ENCODE measurements at regions not wholly inside any gene's neighbourhood (a gene's known extent, or its start where the extent isn't known, plus 50 kb on each side); places are given as distances from the start of the nearest gene placed in this dataset.

DNA sequence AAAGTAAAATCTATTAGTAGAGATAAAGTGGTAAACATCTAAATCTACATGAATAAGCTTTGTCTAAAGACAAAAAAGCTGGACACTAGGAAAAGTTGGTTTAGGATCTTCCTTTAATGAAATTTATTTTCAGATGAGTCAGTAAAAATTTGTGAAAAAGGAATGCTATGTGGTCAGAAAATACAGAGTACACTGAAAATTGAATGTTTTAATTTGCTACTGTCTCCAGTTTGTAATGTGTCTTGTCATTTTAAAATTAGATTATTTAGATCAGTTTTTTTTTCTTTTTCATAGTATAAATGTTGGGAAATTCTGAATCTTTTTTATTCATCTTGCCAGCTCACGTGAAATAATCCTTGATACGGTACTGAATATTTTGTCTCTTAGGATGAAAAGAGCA is 56.9 kb downstream of the SLITRK6 start:
- H3K27me3 Mint-ChIP-seq (ENCODE audit: low read depth) = no peaks in the 10 kb centered on the region
- ATAC-seq (no peak), DNase-seq (no peak)
- peaks cover 6% of the 10 kb centered on the region for H3K9me3 Mint-ChIP-seq
- no peaks in the 10 kb centered on the region for H3K36me3 Mint-ChIP-seq (ENCODE audit: insufficient read depth)
- H3K4me3 Mint-ChIP-seq = no peak overlapping the region
- H3K4me1 Mint-ChIP-seq (ENCODE audit: low read depth) = no peaks in the 10 kb centered on the region

- H3K36me3 Mint-ChIP-seq (ENCODE audit: insufficient read depth) = no peaks in the 10 kb centered on the region
- H3K4me3 Mint-ChIP-seq = no peak overlapping the region
- H3K27me3 Mint-ChIP-seq (ENCODE audit: low read depth) = no peaks in the 10 kb centered on the region
- H3K4me1 Mint-ChIP-seq (ENCODE audit: low read depth) = no peaks in the 10 kb centered on the region
- ATAC-seq (no peak), DNase-seq (no peak)
- H3K9me3 Mint-ChIP-seq = peaks cover 6% of the 10 kb centered on the region
These were observed 58.2 kb downstream of the SLITRK6 start for GRCh38 chr13:85741017-85741416.

DNA sequence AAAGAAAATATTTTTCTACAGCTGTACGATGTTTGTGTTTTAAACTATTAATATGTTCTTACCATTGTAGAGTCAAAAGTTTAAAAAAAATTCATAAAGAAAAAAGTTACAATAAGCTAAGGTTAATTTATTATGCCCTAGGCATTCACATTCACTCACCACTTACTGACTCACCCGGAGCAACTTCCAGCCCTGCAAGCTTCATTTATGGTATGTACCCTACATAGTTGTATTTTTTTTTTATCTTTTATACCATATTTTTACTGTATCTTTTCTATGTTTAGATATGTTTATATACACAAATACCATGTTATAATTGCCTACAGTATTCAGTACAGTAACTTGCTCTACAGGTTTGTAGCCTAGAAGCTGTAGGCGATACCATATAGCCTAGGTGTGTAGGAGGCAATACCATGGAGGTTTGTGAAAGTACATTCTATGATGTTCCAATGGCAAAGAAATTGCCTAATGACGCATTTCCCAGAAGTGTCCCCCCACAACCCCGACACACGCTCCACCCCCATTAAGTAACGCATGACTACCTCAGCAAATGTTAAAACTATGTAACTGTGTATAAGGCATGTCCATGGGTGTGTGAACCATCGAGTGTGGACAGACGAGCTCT is 60.4 kb downstream of the SLITRK6 start:
- Mint-ChIP-seq H3K4me3 (no peak overlapping the region), H3K36me3 (ENCODE audit: insufficient read depth) (no peaks in the 10 kb centered on the region), H3K9me3 (peaks cover 6% of the 10 kb centered on the region), H3K4me1 (ENCODE audit: low read depth) (no peaks in the 10 kb centered on the region), H3K27me3 (ENCODE audit: low read depth) (no peaks in the 10 kb centered on the region)
- DNase-seq = no peak
- ATAC-seq = no peak

DNA sequence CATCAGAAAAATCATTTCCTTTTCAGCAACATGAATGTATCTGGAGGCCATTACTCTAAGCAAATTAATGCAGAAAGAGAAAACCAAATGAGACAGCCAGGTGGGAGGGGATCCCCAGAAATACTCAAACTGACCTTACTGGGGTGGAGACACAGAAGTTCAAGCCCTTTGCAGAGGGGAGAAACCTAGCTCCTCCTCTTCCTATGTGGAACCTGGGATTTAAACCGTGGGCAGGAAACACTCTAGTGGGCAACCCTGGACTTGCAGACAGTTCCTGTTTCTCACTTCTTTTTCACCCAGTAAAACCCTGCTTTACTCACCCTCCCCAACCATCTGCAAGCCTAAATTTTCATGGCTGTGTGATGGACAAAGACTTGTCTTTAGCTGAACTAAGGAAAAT is 61.3 kb downstream of the SLITRK6 start:
- peaks cover 6% of the 10 kb centered on the region for H3K9me3 Mint-ChIP-seq
- no peak overlapping the region for H3K4me3 Mint-ChIP-seq
- no peaks in the 10 kb centered on the region for H3K27me3 Mint-ChIP-seq (ENCODE audit: low read depth)
- no peaks in the 10 kb centered on the region for H3K36me3 Mint-ChIP-seq (ENCODE audit: insufficient read depth)
- no peak for ATAC-seq
- H3K4me1 Mint-ChIP-seq (ENCODE audit: low read depth) = no peaks in the 10 kb centered on the region
- DNase-seq = no peak

- no peak for DNase-seq
- no peaks in the 10 kb centered on the region for H3K4me1 Mint-ChIP-seq (ENCODE audit: low read depth)
- no peaks in the 10 kb centered on the region for H3K36me3 Mint-ChIP-seq (ENCODE audit: insufficient read depth)
- no peaks in the 10 kb centered on the region for H3K27me3 Mint-ChIP-seq (ENCODE audit: low read depth)
- H3K9me3 Mint-ChIP-seq = no peaks in the 10 kb centered on the region
- ATAC-seq = no peak
- no peak overlapping the region for H3K4me3 Mint-ChIP-seq
These were observed 69.9 kb downstream of the SLITRK6 start for GRCh38 chr13:85729296-85729695.

- ATAC-seq (no peak), DNase-seq (no peak)
- H3K27me3 Mint-ChIP-seq (ENCODE audit: low read depth) = no peaks in the 10 kb centered on the region
These were observed 70.4 kb downstream of the SLITRK6 start for GRCh38 chr13:85728811-85729210.

GRCh38 chr13:85725433-85725832 is 73.8 kb downstream of the SLITRK6 start:
- H3K9me3 Mint-ChIP-seq = no peaks in the 10 kb centered on the region
- DNase-seq = no peak
- no peaks in the 10 kb centered on the region for H3K36me3 Mint-ChIP-seq (ENCODE audit: insufficient read depth)
- no peak overlapping the region for H3K4me3 Mint-ChIP-seq
- no peak for ATAC-seq
- no peaks in the 10 kb centered on the region for H3K4me1 Mint-ChIP-seq (ENCODE audit: low read depth)
- no peaks in the 10 kb centered on the region for H3K27me3 Mint-ChIP-seq (ENCODE audit: low read depth)

More at GRCh38 chr13:85728811-85729210, 70.4 kb downstream of the SLITRK6 start:
- Mint-ChIP-seq H3K36me3 (ENCODE audit: insufficient read depth) (no peaks in the 10 kb centered on the region), H3K9me3 (no peaks in the 10 kb centered on the region), H3K4me1 (ENCODE audit: low read depth) (no peaks in the 10 kb centered on the region), H3K4me3 (no peak overlapping the region)

DNA sequence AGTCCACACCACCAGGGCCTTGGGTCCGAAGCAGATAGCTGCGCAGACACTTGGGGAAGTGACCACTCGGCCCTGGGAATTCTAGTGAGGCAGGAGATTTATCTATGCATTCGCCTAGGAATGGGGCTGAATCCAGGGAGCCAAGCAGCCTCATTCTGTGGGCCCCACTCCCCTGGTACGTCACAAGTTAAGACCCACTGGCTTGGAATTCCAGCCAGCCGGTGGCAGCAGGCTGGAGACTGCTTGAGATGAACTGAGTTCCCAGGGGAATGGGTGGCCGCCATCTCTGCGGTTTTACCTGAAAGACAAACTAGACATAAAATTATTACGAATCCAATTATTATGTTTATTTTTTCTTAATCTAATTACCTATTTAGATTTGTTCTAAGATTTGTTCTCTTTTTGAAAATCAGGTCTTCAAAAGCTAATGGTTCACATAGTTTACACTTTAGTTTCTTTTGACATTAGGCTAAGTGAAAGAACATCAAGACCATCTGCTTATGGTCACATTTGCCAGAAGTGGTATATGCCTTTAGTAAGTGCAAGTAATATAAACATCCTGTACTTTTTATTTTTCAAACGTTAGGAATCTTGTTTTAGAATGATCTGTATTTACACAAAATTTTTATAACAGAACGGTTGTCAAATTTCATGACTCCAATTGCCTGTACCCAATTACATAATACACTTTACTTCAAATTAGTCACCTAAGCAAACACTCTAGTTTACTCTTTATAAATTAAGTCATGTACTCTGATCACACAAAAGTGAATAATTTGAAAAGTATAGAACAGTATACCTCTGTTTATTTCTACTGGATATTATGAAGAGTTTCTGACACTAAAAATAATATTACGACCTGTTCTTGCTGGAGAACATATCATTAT is 74.4 kb downstream of the SLITRK6 start:
- Mint-ChIP-seq H3K4me1 (ENCODE audit: low read depth) (no peaks in the 10 kb centered on the region), H3K4me3 (no peak overlapping the region), H3K9me3 (no peaks in the 10 kb centered on the region), H3K27me3 (ENCODE audit: low read depth) (no peaks in the 10 kb centered on the region), H3K36me3 (ENCODE audit: insufficient read depth) (no peaks in the 10 kb centered on the region)
- DNase-seq (no peak), ATAC-seq (no peak)

DNA sequence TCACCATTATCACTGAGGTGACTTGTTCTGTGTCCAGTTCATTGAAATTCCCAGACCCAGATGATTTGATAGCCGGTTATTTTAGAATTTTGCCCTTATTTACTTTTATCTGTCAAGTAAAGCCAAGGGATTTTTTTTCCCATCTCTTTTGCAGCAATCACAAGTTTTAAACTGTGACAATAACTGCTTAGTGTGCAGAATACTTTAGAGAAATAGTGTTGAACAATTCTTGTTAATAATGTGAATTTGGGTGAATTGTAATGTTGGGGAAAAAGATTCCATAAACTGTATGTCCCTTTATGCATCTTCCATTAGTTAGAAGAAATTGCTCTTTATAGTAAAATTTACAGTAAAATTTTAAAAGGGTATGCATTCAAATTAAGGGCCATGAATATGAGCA is 79.5 kb downstream of the SLITRK6 start:
- DNase-seq = no peak
- no peak for ATAC-seq
- no peaks in the 10 kb centered on the region for H3K36me3 Mint-ChIP-seq (ENCODE audit: insufficient read depth)
- H3K4me1 Mint-ChIP-seq (ENCODE audit: low read depth) = no peaks in the 10 kb centered on the region
- no peaks in the 10 kb centered on the region for H3K27me3 Mint-ChIP-seq (ENCODE audit: low read depth)
- H3K9me3 Mint-ChIP-seq = peaks cover 6% of the 10 kb centered on the region
- no peak overlapping the region for H3K4me3 Mint-ChIP-seq

DNA sequence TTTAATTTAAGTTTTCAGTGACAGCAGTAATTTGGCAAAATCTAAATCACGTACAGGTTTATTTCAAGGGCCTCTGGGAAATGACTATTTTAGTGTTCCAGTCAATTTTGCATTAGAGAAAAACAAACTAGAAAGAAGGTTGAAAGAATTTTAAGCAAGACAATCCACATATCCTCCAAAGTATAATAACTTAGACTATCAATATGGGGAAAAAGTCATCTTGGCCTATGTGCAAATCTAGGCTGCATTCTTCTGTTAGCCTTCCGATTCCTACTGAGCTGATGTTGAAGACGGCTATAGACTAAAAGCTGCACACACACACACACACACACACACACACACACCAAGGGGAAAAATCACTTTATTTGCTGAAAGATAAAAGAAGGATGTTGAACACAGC is 81.3 kb downstream of the SLITRK6 start:
- no peak for ATAC-seq
- peaks cover 6% of the 10 kb centered on the region for H3K9me3 Mint-ChIP-seq
- H3K27me3 Mint-ChIP-seq (ENCODE audit: low read depth) = no peaks in the 10 kb centered on the region
- H3K4me1 Mint-ChIP-seq (ENCODE audit: low read depth) = no peaks in the 10 kb centered on the region
- H3K4me3 Mint-ChIP-seq = no peak overlapping the region
- H3K36me3 Mint-ChIP-seq (ENCODE audit: insufficient read depth) = no peaks in the 10 kb centered on the region
- DNase-seq = no peak

GRCh38 chr13:85710545-85710944 is 88.7 kb downstream of the SLITRK6 start:
- H3K27me3 Mint-ChIP-seq (ENCODE audit: low read depth) = no peaks in the 10 kb centered on the region
- ATAC-seq = no peak
- DNase-seq = no peak
- no peaks in the 10 kb centered on the region for H3K36me3 Mint-ChIP-seq (ENCODE audit: insufficient read depth)
- no peak overlapping the region for H3K4me3 Mint-ChIP-seq
- H3K9me3 Mint-ChIP-seq = peaks cover 12% of the 10 kb centered on the region
- H3K4me1 Mint-ChIP-seq (ENCODE audit: low read depth) = no peaks in the 10 kb centered on the region

DNA sequence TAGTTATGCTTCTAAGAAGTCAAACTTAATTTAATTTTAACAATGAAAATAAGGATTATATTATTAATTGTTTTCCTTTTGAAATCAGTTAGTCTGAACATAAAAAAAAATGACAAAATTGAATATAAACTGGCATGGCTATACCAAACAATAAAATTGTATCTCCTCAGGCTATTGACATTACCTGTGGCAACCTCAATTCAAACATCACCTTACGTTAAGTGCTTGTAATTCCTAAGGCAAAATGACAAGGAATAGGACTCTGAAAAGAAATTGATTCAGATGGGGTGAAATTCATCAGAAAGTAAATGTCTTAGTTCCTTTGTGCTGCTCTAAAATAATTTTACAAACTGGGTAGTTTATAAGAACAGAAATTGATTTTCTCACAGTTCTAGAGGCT is 89.5 kb downstream of the SLITRK6 start:
- Mint-ChIP-seq H3K9me3 (peaks cover 15% of the 10 kb centered on the region), H3K27me3 (ENCODE audit: low read depth) (no peaks in the 10 kb centered on the region), H3K36me3 (ENCODE audit: insufficient read depth) (no peaks in the 10 kb centered on the region), H3K4me3 (no peak overlapping the region), H3K4me1 (ENCODE audit: low read depth) (no peaks in the 10 kb centered on the region)
- no peak for ATAC-seq
- no peak for DNase-seq

GRCh38 chr13:85709072-85709471 is 90.1 kb downstream of the SLITRK6 start:
- no peak overlapping the region for H3K4me3 Mint-ChIP-seq
- no peaks in the 10 kb centered on the region for H3K27me3 Mint-ChIP-seq (ENCODE audit: low read depth)
- peaks cover 15% of the 10 kb centered on the region for H3K9me3 Mint-ChIP-seq
- no peak for ATAC-seq
- no peak for DNase-seq
- no peaks in the 10 kb centered on the region for H3K36me3 Mint-ChIP-seq (ENCODE audit: insufficient read depth)
- no peaks in the 10 kb centered on the region for H3K4me1 Mint-ChIP-seq (ENCODE audit: low read depth)

GRCh38 chr13:85700906-85701305 is 98.3 kb downstream of the SLITRK6 start:
- DNase-seq (no peak), ATAC-seq (no peak)
- H3K4me1 Mint-ChIP-seq (ENCODE audit: low read depth) = no peaks in the 10 kb centered on the region
- no peaks in the 10 kb centered on the region for H3K27me3 Mint-ChIP-seq (ENCODE audit: low read depth)
- peaks cover 20% of the 10 kb centered on the region for H3K9me3 Mint-ChIP-seq
- no peaks in the 10 kb centered on the region for H3K36me3 Mint-ChIP-seq (ENCODE audit: insufficient read depth)
- H3K4me3 Mint-ChIP-seq = no peak overlapping the region

GRCh38 chr13:85698256-85698655 is 101.0 kb downstream of the SLITRK6 start:
- H3K4me1 Mint-ChIP-seq (ENCODE audit: low read depth) = no peaks in the 10 kb centered on the region
- H3K4me3 Mint-ChIP-seq = no peak overlapping the region

More at GRCh38 chr13:85698256-85698655, 101.0 kb downstream of the SLITRK6 start:
- ATAC-seq (no peak), DNase-seq (no peak)
- Mint-ChIP-seq H3K9me3 (peaks cover 15% of the 10 kb centered on the region), H3K27me3 (ENCODE audit: low read depth) (no peaks in the 10 kb centered on the region), H3K36me3 (ENCODE audit: insufficient read depth) (no peaks in the 10 kb centered on the region)

All from activated T-cell treated with anti-CD3 and anti-CD28 coated beads, Interleukin-2, amount 50 U/mL, for 4 hours (primary cell).